ENCODE measurements at regions not wholly inside any gene's neighbourhood (a gene's known extent, or its start where the extent isn't known, plus 50 kb on each side); places are given as distances from the start of the nearest gene placed in this dataset.

DNA sequence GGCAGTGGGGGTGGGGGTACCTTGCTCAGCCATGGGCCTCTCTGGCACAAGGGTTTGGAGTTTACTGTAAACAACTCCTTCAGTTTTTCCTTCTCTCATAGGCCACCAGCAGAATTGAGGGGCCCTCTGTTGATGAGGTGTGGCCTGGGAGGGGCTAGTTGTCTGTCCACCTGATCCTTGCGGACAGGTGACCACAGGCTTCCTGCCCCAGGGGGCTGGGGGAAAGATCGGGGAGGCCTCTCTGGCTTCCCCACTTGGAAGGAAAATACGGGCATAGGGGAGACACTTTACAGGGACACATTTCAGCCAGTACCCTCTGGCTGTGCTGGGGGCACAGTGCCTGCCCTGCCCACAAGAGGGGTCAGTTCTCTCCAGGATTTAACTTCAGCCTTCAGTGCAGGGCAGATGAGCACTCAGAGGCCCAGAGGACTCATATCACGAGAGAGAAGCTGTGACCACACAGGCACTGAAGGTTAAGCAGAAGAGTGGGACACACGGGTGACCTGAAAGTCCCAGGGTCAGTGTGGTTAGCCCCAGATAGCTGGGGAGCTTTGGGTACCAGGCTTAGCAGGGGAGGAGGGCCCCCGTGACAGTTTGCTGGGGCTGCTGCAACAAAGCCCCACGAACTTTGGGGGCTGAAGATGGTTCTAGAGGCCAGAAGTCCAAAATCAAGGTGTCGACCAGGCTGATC lies 245.9 kb downstream of the SEC14L1 start:
- no peak for DNase-seq (ENCODE audit: low read depth)
- TF ChIP-seq, protein P1, sequence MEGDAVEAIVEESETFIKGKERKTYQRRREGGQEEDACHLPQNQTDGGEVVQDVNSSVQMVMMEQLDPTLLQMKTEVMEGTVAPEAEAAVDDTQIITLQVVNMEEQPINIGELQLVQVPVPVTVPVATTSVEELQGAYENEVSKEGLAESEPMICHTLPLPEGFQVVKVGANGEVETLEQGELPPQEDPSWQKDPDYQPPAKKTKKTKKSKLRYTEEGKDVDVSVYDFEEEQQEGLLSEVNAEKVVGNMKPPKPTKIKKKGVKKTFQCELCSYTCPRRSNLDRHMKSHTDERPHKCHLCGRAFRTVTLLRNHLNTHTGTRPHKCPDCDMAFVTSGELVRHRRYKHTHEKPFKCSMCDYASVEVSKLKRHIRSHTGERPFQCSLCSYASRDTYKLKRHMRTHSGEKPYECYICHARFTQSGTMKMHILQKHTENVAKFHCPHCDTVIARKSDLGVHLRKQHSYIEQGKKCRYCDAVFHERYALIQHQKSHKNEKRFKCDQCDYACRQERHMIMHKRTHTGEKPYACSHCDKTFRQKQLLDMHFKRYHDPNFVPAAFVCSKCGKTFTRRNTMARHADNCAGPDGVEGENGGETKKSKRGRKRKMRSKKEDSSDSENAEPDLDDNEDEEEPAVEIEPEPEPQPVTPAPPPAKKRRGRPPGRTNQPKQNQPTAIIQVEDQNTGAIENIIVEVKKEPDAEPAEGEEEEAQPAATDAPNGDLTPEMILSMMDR (conservative IDR thresholded peaks at IDR 0.05; ENCODE audit: low read depth, low read length), result no peak
- no peak overlapping the region for H3K4me3 ChIP-seq (ENCODE audit: low read length)

DNA sequence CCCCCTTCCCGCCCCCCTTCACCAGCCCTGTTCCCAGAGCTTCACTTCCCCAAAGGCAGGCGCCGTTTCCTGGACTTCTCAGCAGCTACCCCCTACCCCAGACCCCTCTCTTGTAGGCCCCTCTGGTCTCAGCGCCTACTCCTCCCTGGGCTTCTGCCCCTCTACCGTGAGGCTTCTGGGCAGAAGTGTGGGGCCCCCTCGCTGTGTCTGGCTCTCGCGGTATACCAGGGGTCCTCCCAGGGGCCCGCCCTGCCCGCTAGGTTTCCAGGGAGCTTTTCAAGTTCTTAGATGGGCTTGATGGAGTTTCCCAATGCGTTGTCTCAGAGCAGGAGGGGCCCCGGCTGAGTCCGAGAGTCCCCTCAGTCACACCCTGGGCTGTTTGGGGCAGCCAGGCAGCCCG lies 247.1 kb downstream of the SEC14L1 start:
- no peak overlapping the region for H3K4me3 ChIP-seq (ENCODE audit: low read length)
- DNase-seq (ENCODE audit: low read depth), result no peak
- TF ChIP-seq, protein P1 (conservative IDR thresholded peaks at IDR 0.05; ENCODE audit: low read depth, low read length), result no peak

DNA sequence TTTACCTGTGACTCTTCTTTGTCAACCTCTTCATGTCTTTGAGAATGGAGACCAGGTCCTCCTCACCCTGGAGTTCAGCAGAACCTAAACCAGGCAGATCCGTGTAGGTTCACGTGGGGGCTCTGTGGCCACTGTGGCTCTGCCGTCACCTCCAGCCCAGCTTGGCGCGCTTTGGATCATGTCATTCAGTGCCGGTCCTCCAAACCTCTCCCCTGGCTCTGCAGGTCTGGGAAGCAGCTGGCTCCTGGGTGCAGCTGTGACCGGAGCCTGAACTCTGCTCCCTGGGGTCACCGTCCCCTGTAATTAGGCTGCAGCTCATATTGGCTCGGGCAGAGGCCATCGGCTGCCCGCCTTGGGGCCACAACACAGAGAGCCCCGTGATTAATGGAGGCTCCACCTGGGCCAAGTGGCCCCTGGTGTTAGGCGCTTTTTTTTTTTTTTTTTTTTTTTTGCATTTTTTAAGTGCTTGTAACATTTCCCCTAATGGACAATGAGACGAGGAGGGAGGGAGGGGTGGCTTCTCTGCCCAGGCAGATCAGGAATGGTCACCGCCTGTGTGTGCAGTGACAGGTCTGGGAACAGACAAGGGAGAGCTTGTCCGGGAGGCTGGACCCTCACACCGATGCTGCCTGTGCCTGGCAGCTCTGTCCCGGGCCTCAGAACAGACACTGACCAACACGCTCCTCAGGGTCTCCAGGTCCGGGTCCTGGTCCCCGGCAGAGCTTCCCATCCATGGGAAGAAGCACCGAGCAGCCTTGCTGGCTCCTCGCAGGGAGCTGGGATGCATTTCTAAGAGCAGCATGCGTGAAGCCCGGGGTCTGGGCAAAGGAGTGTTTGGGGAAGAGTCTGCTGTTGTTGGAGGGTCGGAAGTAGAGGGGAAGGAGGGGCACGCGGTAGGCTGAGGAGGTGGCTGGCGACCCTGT lies 247.9 kb downstream of the SEC14L1 start:
- no peak overlapping the region for H3K4me3 ChIP-seq (ENCODE audit: low read length)
- no peak for DNase-seq (ENCODE audit: low read depth)
- TF ChIP-seq, protein P1 (conservative IDR thresholded peaks at IDR 0.05; ENCODE audit: low read depth, low read length), result no peak

DNA sequence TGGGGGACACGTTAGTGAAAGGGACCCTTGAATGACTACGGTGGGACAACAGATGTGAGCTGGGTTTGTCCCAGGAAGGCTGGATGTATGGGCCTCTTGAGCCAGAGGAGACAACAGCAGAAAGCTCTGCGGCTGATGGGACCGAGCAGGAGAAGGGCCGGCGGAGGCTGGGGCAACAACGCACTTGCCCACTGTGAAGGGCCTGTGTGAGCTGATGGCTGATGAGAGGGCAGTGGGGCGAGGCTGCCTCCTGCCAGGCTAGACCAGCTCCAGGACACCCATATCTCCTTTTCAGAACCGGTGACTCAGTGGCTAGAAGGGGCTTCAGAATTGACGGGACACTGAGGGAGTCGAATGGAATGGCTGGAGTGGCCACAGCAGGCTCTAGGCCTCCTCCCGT lies 250.1 kb downstream of the SEC14L1 start:
- TF ChIP-seq, protein P1 (conservative IDR thresholded peaks at IDR 0.05; ENCODE audit: low read depth, low read length), result no peak
- no peak overlapping the region for H3K4me3 ChIP-seq (ENCODE audit: low read length)
- DNase-seq (ENCODE audit: low read depth), result no peak

DNA sequence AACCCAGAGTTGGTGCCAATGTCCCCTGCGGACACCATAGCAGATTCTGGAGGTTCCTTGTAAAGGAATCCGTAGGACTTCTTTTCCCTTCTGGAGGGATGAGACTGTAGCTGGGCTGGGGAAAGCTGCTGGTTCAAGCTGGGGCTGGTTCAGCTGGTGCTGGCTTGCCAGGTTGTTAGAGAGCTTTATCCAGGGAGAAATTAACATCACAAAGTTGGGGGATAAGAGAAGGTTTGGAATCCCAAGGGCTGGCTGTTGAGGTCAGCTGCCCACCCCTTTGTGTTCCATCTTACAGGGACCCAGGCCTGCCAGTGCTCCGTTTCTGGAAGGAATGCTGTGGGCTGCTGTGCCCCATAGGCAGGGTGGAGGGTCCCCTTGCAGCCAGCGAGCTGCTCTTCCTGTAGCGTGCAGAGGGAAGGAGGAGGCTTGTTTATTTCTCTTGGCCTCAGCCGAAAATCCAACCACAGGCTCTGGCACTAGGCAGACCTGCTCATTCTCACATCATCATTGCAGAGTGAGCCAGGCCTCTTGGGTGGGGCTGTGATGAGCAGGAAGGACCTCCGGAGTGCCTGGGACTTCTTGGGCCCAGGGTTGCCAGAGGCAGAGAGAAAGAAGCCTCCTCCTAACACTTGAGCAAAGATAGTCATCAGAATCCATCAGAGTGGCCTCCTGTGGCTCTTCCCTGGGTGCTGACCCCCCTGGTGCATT lies 251.1 kb downstream of the SEC14L1 start:
- TF ChIP-seq, protein P1 (conservative IDR thresholded peaks at IDR 0.05; ENCODE audit: low read depth, low read length), result no peak
- no peak for DNase-seq (ENCODE audit: low read depth)
- no peak overlapping the region for H3K4me3 ChIP-seq (ENCODE audit: low read length)

DNA sequence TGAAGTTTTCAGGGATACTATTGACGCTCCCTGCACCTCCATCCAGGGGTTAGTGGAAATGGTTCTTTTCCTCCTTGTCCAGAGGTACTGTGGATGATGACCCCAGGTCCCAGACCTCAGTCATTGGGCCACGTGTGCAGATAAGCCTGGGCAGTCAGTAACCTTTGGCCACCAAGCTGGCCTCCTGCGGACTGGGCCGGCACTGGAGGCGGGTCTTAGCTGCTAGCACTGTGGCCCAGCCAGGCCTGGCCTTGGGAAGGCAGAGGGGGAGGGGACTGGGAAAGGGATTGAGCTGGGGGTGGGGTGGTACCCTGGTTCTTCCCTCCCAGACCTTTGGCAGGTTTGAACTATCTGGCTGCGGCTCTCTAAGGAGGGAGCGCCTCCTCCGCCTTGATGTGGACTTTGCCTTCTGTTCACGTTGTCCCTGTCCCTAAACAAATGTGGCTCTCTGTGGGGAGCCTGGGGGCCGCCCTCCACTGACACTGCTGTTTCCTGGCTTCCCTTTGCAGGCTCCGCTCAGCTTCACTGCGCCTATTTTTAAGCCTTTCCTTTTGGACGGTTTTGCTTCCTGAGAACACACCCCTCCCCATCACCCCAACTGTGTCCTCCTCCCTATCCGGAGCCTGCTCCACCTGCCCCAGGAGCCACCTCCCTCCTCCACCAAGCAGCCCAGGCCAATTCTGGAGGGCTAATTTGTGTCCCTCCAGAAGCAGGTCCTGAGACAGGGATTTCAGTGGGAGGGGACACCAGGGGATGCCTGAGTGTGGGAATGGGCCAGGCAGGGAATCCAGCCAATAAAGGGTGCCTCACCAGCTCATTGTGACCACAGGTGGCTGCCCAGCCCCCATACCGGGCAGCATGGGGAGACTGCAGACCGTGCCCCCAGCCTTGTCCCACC lies 251.9 kb downstream of the SEC14L1 start:
- H3K4me3 ChIP-seq (ENCODE audit: low read length), result no peak overlapping the region
- no peak for DNase-seq (ENCODE audit: low read depth)
- TF ChIP-seq, protein P1 (conservative IDR thresholded peaks at IDR 0.05; ENCODE audit: low read depth, low read length), result no peak
